Activated B cell treated with CpG ODN at 0.5 μM for 24 hours (primary cell): ENCODE measurements at regions not wholly inside any gene's neighbourhood (a gene's known extent, or its start where the extent isn't known, plus 50 kb on each side); places are given as distances from the start of the nearest gene placed in this dataset.

Source experiments
- ATAC-seq: fragments of 200-7000 bp; cut with Tn5 transposase; one replicate; pipeline ENCODE4 v1.10.0; 2021; ENCODE audit warnings: low read depth, mild to moderate bottlenecking, moderate library complexity
- CTCF ChIA-PET: fragments of 350-600 bp; sonication (Branson Sonifier 250); formaldehyde crosslinking; loops from one replicate; lab custom pipeline; 2021; ENCODE audit warnings: antibody characterized with exemption; lab: Charles Lee
- POLR2A ChIA-PET: fragments of 350-600 bp; sonication (Branson Sonifier 250); formaldehyde crosslinking; loops from one replicate; lab custom pipeline; 2021; ENCODE audit warnings: antibody characterized with exemption; lab: Charles Lee
- DNase-seq: peaks from one replicate; pipeline ENCODE4 v3.0.0; 2022
- H3K27ac Mint-ChIP-seq: one replicate; pipeline ENCODE4 v1.8.0; 2020; ENCODE audit warnings: mixed read lengths
- H3K27me3 Mint-ChIP-seq: one replicate; pipeline ENCODE4 v1.8.0; 2021; ENCODE audit warnings: mixed read lengths
- H3K36me3 Mint-ChIP-seq: one replicate; pipeline ENCODE4 v1.8.0; 2021; ENCODE audit warnings: low read depth, mixed read lengths
- H3K4me1 Mint-ChIP-seq: one replicate; pipeline ENCODE4 v1.8.0; 2021; ENCODE audit warnings: mixed read lengths
- H3K4me3 Mint-ChIP-seq: one replicate; pipeline ENCODE4 v1.8.0; 2020; ENCODE audit warnings: mild to moderate bottlenecking, mixed read lengths
- H3K9me3 Mint-ChIP-seq: one replicate; pipeline ENCODE4 v1.8.0; 2020; ENCODE audit warnings: mixed read lengths
- intact Hi-C: fragments of 100-400 bp; cut with micrococcal nuclease; formaldehyde crosslinking; loops from one replicate; pipeline ENCODE4 v1.15.1; 2024
- TF ChIP-seq, protein P1 (sequence below): fragments of 200-600 bp; IDR thresholded peaks from one replicate; pipeline ENCODE4 v1.8.0; 2022; ENCODE audit warnings: antibody characterized with exemption, mild to moderate bottlenecking

DNA sequence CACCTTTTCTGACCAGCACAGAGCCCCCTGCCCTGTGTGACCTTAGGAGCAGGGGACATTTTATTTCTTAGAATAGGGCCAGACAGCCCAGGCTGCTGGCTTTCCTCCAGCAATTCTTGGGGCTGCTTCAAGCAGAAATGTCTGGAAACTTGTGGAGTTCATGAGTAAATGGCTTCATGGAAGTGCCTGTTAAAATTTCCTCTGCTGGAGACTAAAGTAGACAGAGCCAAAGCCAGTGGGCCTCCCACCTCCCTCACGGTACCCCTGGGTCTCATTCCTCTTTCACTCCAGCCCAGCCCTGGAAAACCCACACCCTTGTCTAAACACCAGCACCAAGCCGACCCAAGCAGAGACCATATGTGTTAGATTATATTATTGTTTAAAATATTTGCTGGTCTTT is 505.5 kb upstream of the ZMIZ1 start:
- H3K27ac Mint-ChIP-seq: no peak overlapping the region
- DNase-seq (no peak), ATAC-seq (no peak)
- H3K4me3 Mint-ChIP-seq: no peak overlapping the region
- POLR2A ChIA-PET: no interaction called here
- H3K36me3 Mint-ChIP-seq: no peaks in the 10 kb centered on the region
- H3K4me1 Mint-ChIP-seq: no peaks in the 10 kb centered on the region
- intact Hi-C loops: no loop called here
- H3K27me3 Mint-ChIP-seq: peaks cover 7% of the 10 kb centered on the region
- no peaks in the 10 kb centered on the region for H3K9me3 Mint-ChIP-seq
- TF ChIP-seq, protein P1, sequence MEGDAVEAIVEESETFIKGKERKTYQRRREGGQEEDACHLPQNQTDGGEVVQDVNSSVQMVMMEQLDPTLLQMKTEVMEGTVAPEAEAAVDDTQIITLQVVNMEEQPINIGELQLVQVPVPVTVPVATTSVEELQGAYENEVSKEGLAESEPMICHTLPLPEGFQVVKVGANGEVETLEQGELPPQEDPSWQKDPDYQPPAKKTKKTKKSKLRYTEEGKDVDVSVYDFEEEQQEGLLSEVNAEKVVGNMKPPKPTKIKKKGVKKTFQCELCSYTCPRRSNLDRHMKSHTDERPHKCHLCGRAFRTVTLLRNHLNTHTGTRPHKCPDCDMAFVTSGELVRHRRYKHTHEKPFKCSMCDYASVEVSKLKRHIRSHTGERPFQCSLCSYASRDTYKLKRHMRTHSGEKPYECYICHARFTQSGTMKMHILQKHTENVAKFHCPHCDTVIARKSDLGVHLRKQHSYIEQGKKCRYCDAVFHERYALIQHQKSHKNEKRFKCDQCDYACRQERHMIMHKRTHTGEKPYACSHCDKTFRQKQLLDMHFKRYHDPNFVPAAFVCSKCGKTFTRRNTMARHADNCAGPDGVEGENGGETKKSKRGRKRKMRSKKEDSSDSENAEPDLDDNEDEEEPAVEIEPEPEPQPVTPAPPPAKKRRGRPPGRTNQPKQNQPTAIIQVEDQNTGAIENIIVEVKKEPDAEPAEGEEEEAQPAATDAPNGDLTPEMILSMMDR: no peak
- CTCF ChIA-PET: no interaction called here

GRCh38 chr10:78565841-78566240 is 502.9 kb upstream of the ZMIZ1 start:
- no peak overlapping the region for H3K4me3 Mint-ChIP-seq
- ChIA-PET POLR2A (no interaction called here), CTCF (no interaction called here)
- TF ChIP-seq, protein P1: no peak
- H3K9me3 Mint-ChIP-seq: no peaks in the 10 kb centered on the region
- peaks cover 10% of the 10 kb centered on the region for H3K27me3 Mint-ChIP-seq
- no peak for ATAC-seq
- no peak for DNase-seq
- no peaks in the 10 kb centered on the region for H3K36me3 Mint-ChIP-seq
- intact Hi-C loops: no loop called here
- H3K4me1 Mint-ChIP-seq: no peaks in the 10 kb centered on the region
- no peak overlapping the region for H3K27ac Mint-ChIP-seq

GRCh38 chr10:78566284-78567111 is 502.3 kb upstream of the ZMIZ1 start:
- ChIA-PET CTCF (no interaction called here), POLR2A (no interaction called here)
- Mint-ChIP-seq H3K9me3 (no peaks in the 10 kb centered on the region), H3K36me3 (no peaks in the 10 kb centered on the region), H3K27me3 (peaks cover 10% of the 10 kb centered on the region), H3K4me3 (no peak overlapping the region), H3K27ac (no peak overlapping the region), H3K4me1 (no peaks in the 10 kb centered on the region)
- DNase-seq (no peak), ATAC-seq (no peak)
- TF ChIP-seq, protein P1: no peak
- intact Hi-C loops: no loop called here

- no peaks in the 10 kb centered on the region for H3K36me3 Mint-ChIP-seq
- ChIA-PET POLR2A (no interaction called here), CTCF (no interaction called here)
- peaks cover 10% of the 10 kb centered on the region for H3K27me3 Mint-ChIP-seq
- no peak overlapping the region for H3K4me3 Mint-ChIP-seq
- no peaks in the 10 kb centered on the region for H3K9me3 Mint-ChIP-seq
- no peak for DNase-seq
- TF ChIP-seq, protein P1: no peak
- H3K4me1 Mint-ChIP-seq: no peaks in the 10 kb centered on the region
- ATAC-seq: no peak
- H3K27ac Mint-ChIP-seq: no peak overlapping the region
- intact Hi-C loops: no loop called here
Observed at GRCh38 chr10:78567680-78568455, 500.9 kb upstream of the ZMIZ1 start.

- H3K27ac Mint-ChIP-seq: no peak overlapping the region
- ChIA-PET POLR2A (no interaction called here), CTCF (no interaction called here)
- TF ChIP-seq, protein P1: no peak
- H3K36me3 Mint-ChIP-seq: no peaks in the 10 kb centered on the region
- H3K9me3 Mint-ChIP-seq: no peaks in the 10 kb centered on the region
- no peak overlapping the region for H3K4me3 Mint-ChIP-seq
- no peaks in the 10 kb centered on the region for H3K4me1 Mint-ChIP-seq
- ATAC-seq (no peak), DNase-seq (no peak)
- H3K27me3 Mint-ChIP-seq: peaks cover 10% of the 10 kb centered on the region
- intact Hi-C loops: no loop called here
Observed at GRCh38 chr10:78568620-78569019, 500.1 kb upstream of the ZMIZ1 start.
